Stimulated activated CD4-positive, alpha-beta T cell treated with anti-CD3 and anti-CD28 coated beads, Interleukin-2, amount 100 ng/mL, for 4 hours (primary cell): ENCODE measurements at regions not wholly inside any gene's neighbourhood (a gene's known extent, or its start where the extent isn't known, plus 50 kb on each side); places are given as distances from the start of the nearest gene placed in this dataset.
"Not testable (repeated sequence)": the region's sequence is repeated elsewhere in the genome, so short reads cannot be mapped to it uniquely, and the experiment has no call there.

ENCODE experiments used
- DNase-seq: peaks from one replicate; pipeline ENCODE4 v3.0.0-alpha.2; 2020; ENCODE audit warnings: low read depth

DNA sequence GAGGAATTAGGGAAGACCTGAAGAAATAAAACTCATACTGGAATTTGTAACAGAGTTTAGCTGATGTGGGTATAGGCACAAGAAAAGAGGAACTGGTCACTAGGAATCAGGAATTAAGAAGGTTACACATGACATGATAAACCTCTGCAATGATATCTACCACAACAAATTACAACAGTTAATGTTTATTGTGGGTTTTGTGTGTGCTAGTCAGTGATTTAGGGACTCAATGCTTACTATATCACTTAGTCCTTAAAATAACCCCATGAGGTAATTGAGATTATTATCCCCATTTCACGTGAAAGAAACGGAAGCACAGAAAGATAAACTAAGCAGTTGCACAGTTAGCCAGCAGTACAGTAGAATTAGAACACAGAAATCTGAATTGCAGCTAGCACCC lies 415.8 kb upstream of the ZEB2 start:
- no peak for DNase-seq

DNA sequence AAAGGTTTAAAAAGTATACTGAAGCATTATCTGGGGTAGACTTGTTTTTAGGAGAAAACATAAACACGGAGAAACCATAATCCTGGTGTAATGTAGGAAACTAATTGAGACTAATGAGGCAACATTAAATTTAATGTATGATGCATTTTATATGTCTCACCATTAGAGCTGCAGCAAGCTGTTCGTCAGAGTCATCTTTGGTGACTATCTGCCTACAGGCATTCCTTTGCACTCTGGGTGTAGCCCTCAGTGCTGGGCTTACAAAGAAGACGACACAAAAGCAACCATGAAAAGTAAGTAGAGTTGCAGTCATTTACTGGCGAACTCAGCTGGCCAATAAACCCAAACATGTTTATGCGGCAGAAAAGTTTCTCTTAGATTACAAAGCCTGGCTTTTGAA lies 415.3 kb upstream of the ZEB2 start:
- DNase-seq = no peak

DNA sequence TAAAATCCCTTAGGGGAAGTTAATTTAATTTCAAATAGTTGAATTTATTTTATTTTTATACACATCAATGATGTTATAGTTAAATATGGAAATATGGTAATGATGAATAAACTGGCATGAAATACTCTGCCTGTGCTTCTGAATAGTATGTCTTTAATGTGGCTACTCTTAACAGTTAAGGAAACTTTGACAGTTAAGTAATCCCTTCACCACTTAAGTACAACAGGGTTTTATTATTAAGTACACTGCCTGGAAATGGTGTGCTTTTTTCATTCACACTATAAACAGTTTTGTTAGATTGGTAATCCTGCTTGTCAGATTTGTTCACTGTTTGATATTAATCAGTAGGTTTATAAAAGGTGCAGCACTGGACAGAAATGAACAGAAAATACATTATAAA lies 412.0 kb upstream of the ZEB2 start:
- DNase-seq = no peak

DNA sequence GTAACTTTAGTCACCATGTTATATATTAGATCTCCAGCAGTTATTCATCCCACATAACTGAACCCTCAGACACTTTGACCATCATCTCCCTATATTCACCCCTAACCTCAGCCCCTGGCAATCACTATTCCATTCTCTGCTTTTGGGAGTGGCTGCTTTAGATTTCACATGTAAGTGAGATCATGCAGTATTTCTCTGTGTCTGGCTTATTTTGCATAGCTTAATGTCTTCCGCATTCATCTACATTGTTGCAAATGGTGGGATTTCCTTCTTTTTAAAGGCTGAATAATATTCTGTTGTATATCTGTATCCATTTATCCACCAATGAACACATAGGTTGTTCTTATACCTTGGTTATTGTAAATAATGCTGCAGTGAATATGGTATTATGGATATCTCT lies 411.6 kb upstream of the ZEB2 start:
- DNase-seq = no peak

DNA sequence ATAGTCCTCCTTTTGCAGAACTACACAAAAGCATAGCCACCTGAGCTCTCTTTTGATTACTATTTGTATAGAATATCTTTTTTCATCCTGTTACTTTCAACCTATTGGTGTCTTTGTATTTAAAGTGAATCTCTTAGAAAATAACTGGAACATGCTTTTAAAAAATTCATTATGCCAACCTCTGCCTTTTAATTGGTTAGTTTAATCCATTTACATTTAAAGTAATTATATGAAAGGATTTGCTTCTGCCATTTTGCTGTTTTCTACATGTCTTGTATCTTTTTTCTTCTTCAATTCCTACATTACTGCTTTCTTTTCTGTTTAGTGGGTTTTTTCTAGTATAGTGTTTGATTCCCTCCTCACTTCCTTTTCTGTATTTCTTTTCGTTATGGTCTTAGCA lies 407.5 kb upstream of the ZEB2 start:
- DNase-seq = no peak

DNA sequence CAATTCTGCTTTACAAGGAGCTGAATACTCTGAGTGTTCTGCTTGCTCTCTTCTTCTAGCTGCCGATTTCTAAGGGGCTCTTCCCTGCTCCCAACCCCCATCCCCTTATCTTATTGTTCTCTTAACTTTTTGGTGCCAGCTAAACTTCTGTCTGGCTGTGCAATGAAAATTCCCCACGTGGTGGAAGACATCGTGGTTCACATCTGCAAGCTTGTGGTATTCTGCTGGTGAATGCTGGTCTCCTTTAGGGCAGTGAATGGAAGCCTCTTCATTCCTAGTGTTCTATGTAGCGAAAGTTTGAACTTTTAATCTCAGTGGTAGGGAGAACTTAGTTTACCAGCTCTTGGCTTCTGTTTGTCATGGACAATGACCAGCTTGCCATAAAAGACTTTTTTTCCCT lies 406.0 kb upstream of the ZEB2 start:
- no peak for DNase-seq

DNA sequence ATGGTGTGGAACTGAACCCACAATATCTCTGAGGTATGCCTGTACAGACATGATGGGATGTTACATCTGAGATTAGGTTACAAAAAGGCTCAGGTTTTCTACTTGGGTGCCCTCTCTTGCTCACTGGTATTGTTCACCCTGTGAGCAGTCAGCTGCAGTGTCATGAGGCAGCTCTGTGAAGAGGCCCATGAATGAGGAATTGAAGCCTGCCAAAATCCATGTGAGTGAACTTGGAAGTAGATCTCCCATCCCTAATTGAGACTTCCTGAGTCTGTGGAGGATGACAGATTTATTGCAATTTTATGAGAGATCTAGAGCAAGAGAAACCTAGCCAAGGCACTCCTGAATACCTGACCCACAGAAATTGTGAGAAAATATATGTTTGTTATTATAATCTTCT lies 404.9 kb upstream of the ZEB2 start:
- no peak for DNase-seq

DNA sequence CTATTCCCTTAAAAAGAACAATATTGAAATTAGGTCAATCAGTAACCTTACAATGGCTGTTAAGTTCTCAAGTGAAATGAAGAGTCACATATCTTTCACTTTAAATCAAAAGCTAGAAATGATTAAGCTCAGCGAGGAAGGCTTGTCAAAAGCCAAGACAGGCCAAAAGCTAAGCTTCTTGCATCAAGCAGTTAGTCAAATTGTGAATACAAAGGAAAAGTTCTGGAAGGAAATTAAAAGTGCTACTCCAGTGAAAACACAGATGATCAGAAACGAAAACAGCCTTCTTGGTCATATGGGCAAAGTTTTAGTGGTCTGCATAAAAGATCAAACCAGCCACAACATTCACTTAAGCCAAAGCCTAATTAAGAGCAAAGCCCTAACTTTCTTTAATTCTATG lies 402.6 kb upstream of the ZEB2 start:
- DNase-seq = no peak

DNA sequence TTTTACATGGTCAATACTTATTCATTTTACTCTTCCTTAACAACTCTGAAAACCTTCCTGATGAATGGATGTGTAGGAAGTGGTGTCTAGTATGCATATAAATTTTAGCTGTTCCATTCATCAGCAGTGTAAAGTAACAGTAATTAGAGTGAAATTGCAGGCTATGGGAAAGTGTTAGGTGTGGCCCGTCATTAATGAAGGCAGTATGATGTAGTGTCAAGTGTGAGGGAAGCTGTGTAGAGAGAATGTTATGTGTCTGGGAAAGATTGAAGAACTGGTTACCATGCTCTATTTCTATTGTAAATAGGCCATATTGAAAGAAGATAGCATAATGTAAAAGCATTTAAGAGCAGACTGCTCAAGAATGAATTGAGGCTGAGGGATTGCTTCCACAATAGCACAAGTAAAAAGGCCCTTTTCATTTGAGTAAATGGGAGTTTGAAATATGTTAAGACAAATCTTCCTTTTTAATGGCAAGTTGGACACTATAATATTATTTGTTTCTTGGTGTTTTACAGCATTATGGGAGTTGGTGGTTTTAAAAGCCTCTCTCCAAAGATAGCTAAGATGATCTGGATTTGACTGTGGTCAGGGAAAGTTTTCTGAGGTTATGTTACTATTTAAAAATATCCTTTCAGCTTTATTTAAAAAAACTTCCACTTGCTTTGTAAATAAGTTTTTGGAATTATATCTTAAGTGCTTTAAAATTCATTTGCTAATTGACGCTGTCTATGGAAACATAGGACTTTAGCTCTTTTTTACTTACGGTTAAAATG lies 401.0 kb upstream of the ZEB2 start:
- no peak for DNase-seq

DNA sequence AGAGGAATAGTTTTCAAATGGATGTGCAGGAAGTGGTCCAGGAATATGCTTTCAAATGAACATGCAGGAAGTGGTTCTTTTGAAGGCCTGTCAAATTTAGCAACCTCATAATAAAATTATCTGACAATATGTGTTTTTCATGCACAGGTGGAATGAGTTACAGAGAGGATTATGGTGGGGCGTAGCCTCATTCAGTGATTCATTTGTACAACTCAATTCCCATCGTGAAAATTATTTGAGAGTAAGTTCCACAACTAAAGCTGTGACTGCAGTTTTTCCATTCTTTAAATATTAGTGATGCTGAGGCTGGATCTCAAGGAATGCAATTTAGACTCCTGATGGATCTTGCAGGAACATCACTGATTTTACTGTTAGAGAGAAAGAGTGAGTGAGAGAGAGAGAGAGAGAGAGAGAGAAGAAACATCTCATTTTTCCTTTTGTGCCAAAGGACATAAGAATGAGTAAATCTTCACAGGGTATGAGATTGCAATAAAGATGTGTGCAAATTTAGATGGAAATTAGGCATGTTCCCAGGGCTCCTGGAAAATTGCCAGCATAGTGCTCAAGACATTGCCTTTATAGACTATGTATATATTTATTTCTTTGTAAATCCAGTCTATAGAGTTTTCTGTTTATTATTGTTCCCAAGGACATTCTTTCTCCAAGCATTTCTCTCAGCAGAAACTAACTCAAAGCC lies 394.9 kb upstream of the ZEB2 start:
- DNase-seq = no peak

DNA sequence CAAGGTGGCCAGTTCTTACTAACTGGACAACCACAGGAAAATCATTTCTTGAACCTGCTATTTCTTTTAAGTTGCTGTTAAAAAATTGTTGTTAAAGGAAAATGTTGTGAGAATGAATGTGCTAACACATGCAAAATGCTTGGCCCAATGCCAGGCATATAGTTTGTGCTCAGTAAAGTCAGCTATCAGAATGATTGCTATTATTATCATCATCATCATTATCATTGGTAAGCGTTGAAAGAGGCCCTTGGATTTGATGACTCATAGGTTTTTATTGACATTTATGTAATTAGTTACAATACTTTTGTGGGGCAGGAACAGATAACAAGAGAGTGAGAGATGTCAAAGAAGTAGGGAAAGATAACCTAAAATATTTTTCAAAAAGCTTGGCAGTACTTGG lies 394.2 kb upstream of the ZEB2 start:
- no peak for DNase-seq

DNA sequence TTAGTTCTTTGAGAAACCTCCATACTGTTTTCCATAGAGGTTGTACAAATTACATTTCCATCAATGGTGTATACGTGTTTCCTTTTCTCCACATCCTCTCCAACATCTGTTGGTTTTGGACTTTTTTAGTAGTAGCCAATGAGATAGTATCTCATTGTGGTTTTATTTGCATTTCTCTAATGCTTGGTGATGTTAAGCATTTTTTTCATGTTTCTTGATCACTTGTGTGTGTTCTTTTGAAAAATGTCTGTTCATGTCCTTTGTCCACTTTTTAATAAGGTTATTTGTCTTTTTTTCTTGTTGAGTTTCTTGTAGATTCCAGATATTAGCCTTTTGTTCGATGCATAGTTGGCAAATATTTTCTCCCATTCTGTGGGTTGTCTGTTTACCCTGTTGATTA lies 392.3 kb upstream of the ZEB2 start:
- no peak for DNase-seq

DNA sequence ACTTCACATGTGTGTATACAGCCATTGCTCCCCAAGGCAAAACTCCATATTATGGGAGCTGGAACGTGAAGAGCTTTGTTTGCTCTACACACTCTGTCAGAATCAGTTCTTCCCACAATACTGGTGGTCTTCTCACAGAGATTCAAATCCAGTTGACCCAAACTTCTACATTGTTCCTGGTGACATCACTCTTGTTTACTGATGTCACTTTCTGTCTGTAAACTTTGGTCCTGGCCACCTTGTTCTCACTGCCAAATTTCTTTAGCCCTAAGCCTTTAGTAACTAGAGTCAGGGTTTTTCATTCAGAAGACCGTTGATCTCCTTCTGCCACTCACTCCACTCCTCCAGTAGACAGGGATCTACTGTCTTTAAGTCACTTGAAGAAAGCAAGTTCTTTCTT lies 386.0 kb upstream of the ZEB2 start:
- no peak for DNase-seq

DNA sequence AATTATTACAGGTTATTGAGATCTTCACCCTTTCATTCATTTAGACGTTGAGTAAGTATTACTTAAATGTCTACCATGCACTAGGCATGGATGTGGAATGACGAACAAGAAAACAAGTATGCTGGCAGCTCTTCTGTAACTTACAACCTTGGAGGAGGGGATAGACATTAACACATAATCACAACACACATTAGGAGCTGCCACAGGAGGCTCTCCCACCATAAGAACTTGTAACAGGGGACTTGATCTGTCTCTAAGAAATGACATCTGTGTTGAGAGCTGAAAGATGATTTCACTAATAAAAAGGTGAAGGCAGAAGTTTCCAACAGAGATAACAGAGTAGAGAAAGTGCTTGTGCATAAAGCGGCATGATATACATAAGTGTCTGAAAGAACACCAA lies 384.7 kb upstream of the ZEB2 start:
- DNase-seq = no peak

DNA sequence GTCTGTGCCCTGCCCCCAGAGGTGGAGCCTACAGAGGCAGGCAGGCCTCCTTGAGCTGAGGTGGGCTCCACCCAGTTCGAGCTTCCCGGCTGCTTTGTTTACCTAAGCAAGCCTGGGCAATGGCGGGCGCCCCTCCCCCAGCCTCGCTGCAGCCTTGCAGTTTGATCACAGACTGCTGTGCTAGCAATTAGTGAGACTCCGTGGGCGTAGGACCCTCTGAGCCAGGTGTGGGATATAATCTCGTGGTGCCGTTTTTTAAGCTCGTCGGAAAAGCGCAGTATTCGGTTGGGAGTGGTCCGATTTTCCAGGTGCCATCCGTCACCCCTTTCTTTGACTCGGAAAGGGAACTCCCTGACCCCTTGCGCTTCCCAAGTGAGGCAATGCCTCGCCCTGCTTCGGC lies 383.1 kb upstream of the ZEB2 start:
- not testable (repeated sequence) for DNase-seq

DNA sequence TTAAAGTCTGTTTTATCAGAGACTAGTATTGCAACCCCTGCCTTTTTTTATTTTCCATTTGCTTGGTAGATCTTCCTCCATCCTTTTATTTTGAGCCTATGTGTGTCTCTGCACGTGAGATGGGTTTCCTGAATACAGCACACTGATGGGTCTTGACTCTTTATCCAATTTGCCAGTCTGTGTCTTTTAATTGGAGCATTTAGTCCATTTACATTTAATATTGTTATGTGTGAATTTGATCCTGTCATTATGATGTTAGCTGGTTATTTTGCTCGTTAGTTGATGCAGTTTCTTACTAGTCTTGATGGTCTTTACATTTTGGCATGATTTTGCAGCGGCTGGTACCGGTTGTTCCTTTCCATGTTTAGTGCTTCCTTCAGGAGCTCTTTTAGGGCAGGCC lies 381.5 kb upstream of the ZEB2 start:
- DNase-seq = not testable (repeated sequence)

DNA sequence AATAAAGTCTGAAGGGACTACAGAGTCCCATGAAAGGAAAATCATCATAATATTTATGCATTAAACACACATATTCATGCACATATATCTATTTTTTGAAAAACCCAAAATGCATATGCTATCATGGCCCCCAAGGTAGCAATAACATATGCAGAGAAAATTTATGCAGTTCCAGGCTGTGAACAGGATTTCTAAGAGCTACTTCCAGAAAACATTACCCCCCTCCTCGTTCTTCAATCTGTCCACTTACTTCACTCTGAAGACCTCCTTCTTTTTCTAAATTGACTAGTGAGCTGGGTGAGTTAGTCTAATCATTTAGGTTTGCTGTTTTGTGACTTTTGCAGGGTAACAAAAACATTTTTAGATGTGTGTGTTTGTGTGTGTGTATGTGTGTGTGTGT lies 376.4 kb upstream of the ZEB2 start:
- DNase-seq = no peak

DNA sequence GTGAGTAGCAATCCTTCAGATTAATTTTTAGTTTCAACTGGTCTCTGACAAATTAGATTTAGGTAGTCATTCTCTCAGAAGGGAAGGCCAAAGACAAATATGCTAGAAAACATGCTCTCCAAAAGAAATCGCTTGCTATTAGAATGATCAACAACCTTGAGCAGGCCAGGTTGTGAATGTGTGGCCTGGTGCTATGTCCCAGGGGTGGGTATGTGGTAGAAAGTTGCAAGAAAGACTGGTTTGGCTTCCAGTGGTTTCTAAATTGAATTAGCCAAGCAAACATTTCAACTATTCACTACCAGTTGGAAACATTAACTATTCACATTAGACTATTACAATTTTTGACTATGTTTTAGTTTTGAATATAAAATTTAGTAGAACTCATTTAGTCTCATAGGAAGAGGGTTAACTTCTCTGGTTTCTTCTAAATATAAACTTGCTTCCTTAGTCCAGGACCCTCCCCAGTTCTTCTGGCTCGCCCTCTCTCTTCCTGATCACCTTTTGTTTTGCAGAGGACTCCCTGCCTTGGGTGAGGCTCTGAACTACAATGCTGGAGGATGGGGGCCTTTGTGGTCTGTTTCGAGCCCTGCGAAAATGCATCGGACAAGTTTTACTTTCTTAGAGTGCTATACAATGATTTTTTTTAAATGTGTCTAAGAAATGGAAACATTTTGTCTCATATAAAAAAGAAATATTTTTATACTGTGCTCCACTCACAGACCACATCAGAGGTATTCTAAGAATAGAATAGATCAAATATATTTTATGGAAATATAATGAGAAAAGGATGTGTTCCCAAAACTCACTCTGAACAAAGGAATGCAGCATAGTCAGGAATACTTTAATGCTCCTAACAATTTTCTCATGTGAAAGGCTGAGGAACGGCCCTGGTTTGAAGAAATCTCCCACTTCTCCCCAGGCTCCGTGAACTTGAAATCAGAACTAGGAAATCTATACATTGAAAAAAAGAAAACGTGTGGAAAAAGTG lies 375.0 kb upstream of the ZEB2 start:
- no peak for DNase-seq

DNA sequence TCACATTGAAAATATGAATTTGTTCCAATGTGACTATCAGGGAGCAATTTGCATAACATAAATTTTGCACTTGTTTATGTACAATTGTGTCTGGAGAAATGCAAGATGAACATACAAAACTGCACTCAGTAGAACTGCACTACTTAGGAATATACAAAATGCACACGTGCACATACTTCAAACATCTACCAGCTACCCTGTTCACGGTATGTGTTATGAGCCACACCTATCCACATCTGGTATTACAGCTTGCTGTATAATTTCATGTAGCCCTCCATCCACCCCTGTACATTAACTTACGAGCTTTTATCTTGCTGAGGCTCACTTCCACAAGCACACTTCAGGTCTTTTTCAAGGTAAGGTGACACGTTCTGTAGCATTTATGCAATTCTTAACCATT lies 373.5 kb upstream of the ZEB2 start:
- no peak for DNase-seq

DNA sequence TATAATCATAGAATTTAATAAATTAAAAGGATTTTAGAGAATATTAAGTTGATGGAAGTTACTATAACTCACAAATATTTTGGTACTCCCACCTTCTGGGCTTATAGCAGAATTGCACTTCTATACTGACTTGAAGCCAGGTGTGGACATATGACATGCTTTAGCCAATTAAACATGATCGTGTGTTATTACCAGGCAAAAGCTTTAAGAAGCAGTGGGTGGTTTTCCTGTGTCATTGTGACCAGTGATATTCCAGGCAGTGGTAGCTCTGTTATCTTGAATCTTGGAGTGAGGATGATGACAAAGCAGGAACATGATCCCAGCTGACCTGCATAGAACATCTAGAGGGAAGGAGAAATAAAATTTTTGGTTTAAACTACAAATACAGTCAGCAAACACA lies 370.9 kb upstream of the ZEB2 start:
- DNase-seq = no peak

DNA sequence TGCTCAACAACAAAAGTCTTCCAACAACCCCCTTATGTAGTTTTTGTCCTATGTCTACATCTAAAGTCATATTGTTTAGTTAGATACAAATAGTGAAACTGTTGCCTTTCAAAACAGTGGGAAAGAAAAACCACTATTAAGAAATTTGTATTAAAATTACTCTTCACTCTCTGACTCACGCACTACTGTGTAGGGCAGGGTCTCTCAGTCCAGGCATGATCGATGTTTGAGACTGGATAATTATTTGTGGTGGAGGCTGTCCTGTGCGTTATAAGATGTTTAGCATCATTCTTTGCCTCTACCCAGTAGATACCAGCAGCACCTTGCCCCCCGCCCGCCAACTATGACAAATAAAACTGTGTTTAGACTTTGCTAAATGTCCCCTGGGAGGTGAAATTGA lies 369.4 kb upstream of the ZEB2 start:
- no peak for DNase-seq

DNA sequence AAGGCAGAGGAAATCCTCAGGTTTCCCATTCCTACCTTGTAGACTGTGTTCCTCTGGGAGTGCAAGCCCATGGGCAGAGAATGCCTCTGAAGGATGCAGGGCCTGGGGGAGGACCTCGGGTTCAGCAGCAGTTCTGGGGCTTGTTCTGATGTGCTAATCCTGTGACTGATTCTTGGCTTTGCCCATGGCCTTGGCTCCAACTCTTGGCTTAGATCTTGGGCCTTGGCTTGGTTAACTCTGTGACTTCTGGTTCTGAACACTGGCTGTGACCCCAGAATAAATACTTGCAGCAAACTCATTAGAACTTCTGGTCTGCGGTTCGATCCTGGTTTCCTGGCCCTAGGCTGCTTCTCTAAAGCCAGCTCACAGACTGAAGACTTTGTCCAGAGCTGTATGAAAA lies 366.9 kb upstream of the ZEB2 start:
- no peak for DNase-seq

DNA sequence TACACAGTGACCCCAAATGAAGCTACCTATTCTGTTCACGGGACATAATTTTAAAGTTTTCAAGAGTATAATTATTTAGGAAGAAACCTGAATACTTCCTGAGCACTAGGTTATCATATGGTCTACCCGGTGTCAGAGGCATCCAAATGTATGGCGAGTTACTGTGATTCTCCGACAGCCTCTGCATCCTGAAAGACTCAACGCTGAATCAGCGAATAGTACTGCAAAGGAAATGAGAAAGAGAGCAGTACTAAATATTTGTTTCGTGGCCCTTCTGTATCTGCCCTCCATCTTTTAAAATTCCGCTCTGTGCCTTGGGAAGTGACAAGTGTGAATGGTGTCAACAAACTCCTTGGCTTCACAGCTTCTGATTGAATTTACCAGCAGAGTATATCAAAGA lies 358.0 kb upstream of the ZEB2 start:
- no peak for DNase-seq
